Hepatic stellate cell (primary cell): ENCODE measurements at regions not wholly inside any gene's neighbourhood (a gene's known extent, or its start where the extent isn't known, plus 50 kb on each side); places are given as distances from the start of the nearest gene placed in this dataset.

ENCODE experiments used
- DNase-seq: peaks from one replicate; pipeline ENCODE4 v3.0.0; 2011; ENCODE audit warnings: low spot score

- no peak for DNase-seq
Observed at GRCh38 chr3:189117087-189117486, 54.7 kb upstream of the TPRG1 start.

- DNase-seq: no peak
Observed at GRCh38 chr3:189118896-189119295, 52.9 kb upstream of the TPRG1 start.

DNA sequence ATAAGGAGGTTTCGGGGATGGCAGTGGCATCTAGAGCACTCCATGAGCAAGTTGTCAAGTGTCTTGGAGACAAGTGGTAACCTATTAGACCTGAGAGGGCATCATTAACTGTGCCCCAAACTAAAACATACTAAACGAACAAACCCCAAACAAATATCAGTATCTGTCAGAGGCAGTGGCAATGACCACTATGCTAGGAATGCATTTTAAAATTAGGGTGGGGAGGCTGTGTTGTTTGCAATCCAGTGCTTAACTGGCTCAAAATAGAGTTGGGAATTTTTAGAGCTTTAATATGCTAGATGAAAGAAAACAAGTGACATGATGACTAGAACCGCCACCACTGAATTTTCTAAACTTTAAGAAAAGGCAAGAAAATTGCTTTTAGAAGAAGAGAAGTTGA, 51.8 kb upstream of the TPRG1 start:
- no peak for DNase-seq

DNA sequence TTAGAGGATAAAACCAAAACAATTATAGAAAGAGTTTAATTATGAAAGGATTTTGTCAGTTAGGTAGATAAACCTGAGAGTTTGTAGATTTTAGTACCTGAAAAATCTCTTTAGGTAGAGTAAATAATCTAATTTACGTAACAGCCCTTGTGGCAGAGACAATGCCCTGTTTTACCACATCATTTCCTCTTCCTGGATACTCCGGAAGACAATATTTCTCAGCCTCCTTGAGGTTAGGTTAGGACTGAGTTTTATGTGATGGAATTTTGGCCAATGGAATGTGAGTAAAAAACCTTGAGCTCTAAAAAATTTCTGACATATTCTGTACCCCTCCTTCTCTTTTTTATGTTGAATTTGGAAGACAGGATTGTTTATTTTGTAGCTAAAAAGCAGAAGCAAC, 50.7 kb upstream of the TPRG1 start:
- DNase-seq: no peak
